ENCODE measurements at regions not wholly inside any gene's neighbourhood (a gene's known extent, or its start where the extent isn't known, plus 50 kb on each side); places are given as distances from the start of the nearest gene placed in this dataset.
A peak's percentile ranks its signal among the peaks of the same experiment; 100 is the strongest.

- DNase-seq (ENCODE audit: low read depth): no peak
- TF ChIP-seq CTCF (IDR thresholded peaks at IDR 0.05; ENCODE audit: control insufficient read depth, extremely low read depth, insufficient read depth): no peak
- H3K4me3 ChIP-seq (ENCODE audit: low read depth, low read length): no peak overlapping the region
Observed at GRCh38 chr2:16554060-16554583, 111.5 kb downstream of the CYRIA start.

DNA sequence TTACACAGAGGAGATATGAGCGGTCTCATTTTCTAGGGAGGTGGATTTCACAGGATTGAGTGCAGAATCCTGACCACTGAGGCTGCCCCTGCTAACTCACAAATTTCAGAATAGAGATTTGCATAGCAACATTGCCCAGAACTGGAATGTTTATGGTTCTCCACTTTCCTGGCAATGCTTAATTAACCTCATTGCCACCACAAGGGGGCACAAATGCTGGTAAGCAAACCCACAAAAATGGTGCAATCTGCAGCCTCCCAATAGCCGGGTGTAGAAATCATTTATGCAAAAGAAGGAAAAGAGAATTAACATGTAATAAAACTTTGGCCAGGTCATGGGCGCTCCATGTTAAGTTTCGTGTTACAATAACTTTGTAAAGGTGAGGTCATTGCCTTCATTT lies 112.4 kb downstream of the CYRIA start:
- H3K4me3 ChIP-seq (ENCODE audit: low read depth, low read length): no peak overlapping the region
- TF ChIP-seq CTCF (IDR thresholded peaks at IDR 0.05; ENCODE audit: control insufficient read depth, extremely low read depth, insufficient read depth): peak; percentile 61
- peak; percentile 14 for DNase-seq (ENCODE audit: low read depth)

- TF ChIP-seq CTCF (IDR thresholded peaks at IDR 0.05; ENCODE audit: control insufficient read depth, extremely low read depth, insufficient read depth): no peak
- no peak overlapping the region for H3K4me3 ChIP-seq (ENCODE audit: low read depth, low read length)
Observed at GRCh38 chr2:16552202-16552601, 113.4 kb downstream of the CYRIA start.

GRCh38 chr2:16548036-16548435 lies 117.6 kb downstream of the CYRIA start:
- DNase-seq (ENCODE audit: low read depth): no peak
- no peak for TF ChIP-seq CTCF (IDR thresholded peaks at IDR 0.05; ENCODE audit: control insufficient read depth, extremely low read depth, insufficient read depth)
- H3K4me3 ChIP-seq (ENCODE audit: low read depth, low read length): no peak overlapping the region

More at GRCh38 chr2:16552202-16552601, 113.4 kb downstream of the CYRIA start:
- no peak for DNase-seq (ENCODE audit: low read depth)

- peak; percentile 44 for DNase-seq (ENCODE audit: low read depth)
- H3K4me3 ChIP-seq (ENCODE audit: low read depth, low read length): no peak overlapping the region
- no peak for TF ChIP-seq CTCF (IDR thresholded peaks at IDR 0.05; ENCODE audit: control insufficient read depth, extremely low read depth, insufficient read depth)
Observed at GRCh38 chr2:16546128-16546754, 119.4 kb downstream of the CYRIA start.

DNA sequence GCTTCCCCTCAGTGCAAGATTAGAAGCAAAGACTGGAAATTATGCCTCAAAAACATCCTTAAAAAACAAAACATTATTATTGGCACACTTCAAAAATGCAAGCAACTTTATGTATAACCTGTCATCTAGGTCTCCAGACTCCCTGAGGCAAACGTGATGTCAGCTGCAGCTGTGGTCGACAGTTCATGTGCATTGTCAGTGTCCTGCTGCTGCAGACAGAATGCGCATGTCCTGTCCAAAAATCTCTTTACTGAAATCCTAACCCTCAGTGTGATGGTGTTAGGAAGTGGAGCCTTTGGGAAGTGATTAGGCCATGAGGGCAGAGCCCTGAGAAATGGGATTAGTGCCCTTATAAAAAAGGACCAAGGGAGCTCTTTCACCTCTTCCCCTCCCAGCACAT lies 126.9 kb downstream of the CYRIA start:
- no peak overlapping the region for H3K4me3 ChIP-seq (ENCODE audit: low read depth, low read length)
- no peak for TF ChIP-seq CTCF (IDR thresholded peaks at IDR 0.05; ENCODE audit: control insufficient read depth, extremely low read depth, insufficient read depth)
- no peak for DNase-seq (ENCODE audit: low read depth)

DNA sequence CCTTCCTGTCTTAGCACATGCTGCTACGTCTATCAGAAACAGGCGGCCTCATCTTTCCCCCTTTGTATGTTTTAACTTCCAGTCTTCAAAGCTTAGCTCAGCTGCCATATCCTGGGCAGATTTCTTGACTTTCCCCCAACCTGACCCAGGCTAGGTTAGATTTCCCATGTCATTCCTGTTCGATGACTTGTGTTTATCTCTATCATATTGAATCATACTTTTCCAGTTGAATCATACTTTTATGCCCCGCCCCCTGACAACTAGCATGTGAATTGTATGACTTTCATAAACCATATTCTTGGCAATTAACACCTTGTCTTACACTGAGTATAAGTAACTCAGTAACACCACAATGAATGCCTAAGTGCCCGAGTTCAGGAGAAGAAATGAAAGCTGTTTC lies 128.3 kb downstream of the CYRIA start:
- DNase-seq (ENCODE audit: low read depth): no peak
- no peak for TF ChIP-seq CTCF (IDR thresholded peaks at IDR 0.05; ENCODE audit: control insufficient read depth, extremely low read depth, insufficient read depth)
- no peak overlapping the region for H3K4me3 ChIP-seq (ENCODE audit: low read depth, low read length)

All from LNCaP clone FGC (cell line).